CD8-positive, alpha-beta memory T cell (primary cell): ENCODE measurements at regions not wholly inside any gene's neighbourhood (a gene's known extent, or its start where the extent isn't known, plus 50 kb on each side); places are given as distances from the start of the nearest gene placed in this dataset.

ENCODE experiments used
- CTCF ChIA-PET: fragments of 350-600 bp; sonication (Branson Sonifier 250); formaldehyde crosslinking; loops from one replicate; lab custom pipeline; 2021; ENCODE audit warnings: antibody characterized with exemption; lab: Charles Lee
- POLR2A ChIA-PET: fragments of 350-600 bp; sonication (Branson Sonifier 250); formaldehyde crosslinking; loops from one replicate; lab custom pipeline; 2021; ENCODE audit warnings: antibody characterized with exemption; lab: Charles Lee
- DNase-seq, 5 donors: peaks; one replicate each; pipeline versions ENCODE4 v3.0.0 to v3.0.0-alpha.2; 2020 to 2022; ENCODE audit warnings: mixed read lengths in 1 of 5
- H3K27ac ChIP-seq: one replicate; pipeline ENCODE4 v1.7.0; 2013; ENCODE audit warnings: low read depth, mild to moderate bottlenecking, low read length, moderate library complexity
- H3K27me3 ChIP-seq: 2 replicates; pipeline ENCODE4 v1.7.0; 2013; ENCODE audit warnings: low read length, mild to moderate bottlenecking; ENCODE audit not compliant: insufficient read depth, poor library complexity, severe bottlenecking
- H3K36me3 ChIP-seq: 2 replicates; pipeline ENCODE4 v1.7.0; 2013; ENCODE audit warnings: mild to moderate bottlenecking, low read length, moderate library complexity; ENCODE audit not compliant: insufficient read depth
- H3K4me1 ChIP-seq: 2 replicates; pipeline ENCODE4 v1.7.0; 2013; ENCODE audit warnings: mild to moderate bottlenecking, low read length, moderate library complexity; ENCODE audit not compliant: insufficient read depth
- H3K4me3 ChIP-seq: 2 replicates; pipeline ENCODE4 v1.7.0; 2013; ENCODE audit warnings: mild to moderate bottlenecking, low read length
- H3K9me3 ChIP-seq: 2 replicates; pipeline ENCODE4 v1.7.0; 2013; ENCODE audit warnings: mild to moderate bottlenecking, low read length
- H3K27ac Mint-ChIP-seq, 8 donors: one replicate each; pipeline ENCODE4 v1.8.0; 2020 to 2021; ENCODE audit warnings: mixed read lengths in 8 of 8, mild to moderate bottlenecking in 6 of 8, inconsistent platforms in 3 of 8, moderate library complexity in 3 of 8
- H3K27me3 Mint-ChIP-seq, 2 donors: one replicate each; pipeline ENCODE4 v1.8.0; 2020 to 2021; ENCODE audit warnings: mixed read lengths in 2 of 2, mild to moderate bottlenecking in 1 of 2, moderate library complexity in 1 of 2
- H3K36me3 Mint-ChIP-seq, 3 donors: one replicate each; pipeline ENCODE4 v1.8.0; 2020 to 2021; ENCODE audit warnings: mixed read lengths in 3 of 3, inconsistent platforms in 1 of 3, mild to moderate bottlenecking in 1 of 3
- H3K4me1 Mint-ChIP-seq, 3 donors: one replicate each; pipeline ENCODE4 v1.8.0; 2020 to 2021; ENCODE audit warnings: mixed read lengths in 3 of 3, inconsistent platforms in 1 of 3, mild to moderate bottlenecking in 1 of 3
- H3K4me3 Mint-ChIP-seq, 7 donors: one replicate each; pipeline ENCODE4 v1.8.0; 2020 to 2021; ENCODE audit warnings: mixed read lengths in 7 of 7, mild to moderate bottlenecking in 6 of 7, moderate library complexity in 4 of 7, inconsistent platforms in 2 of 7
- H3K9me3 Mint-ChIP-seq, 5 donors: one replicate each; pipeline ENCODE4 v1.8.0; 2020 to 2022; ENCODE audit warnings: mixed read lengths in 5 of 5, mild to moderate bottlenecking in 3 of 5, moderate library complexity in 2 of 5, inconsistent platforms in 1 of 5

- Mint-ChIP-seq H3K4me1 (peaks cover 90 to 96% (median 90%) of the 10 kb centered on the region in 3 donors), H3K4me3 (peak overlapping the region in 1 of 7 donors; percentile 71), H3K9me3 (peaks cover 0 to 2% (median 0%) of the 10 kb centered on the region in 5 donors), H3K27ac (peak overlapping the region in 7 of 8 donors; percentile 56 to 92 (median 64)), H3K36me3 (peaks cover 0 to 43% (median 4%) of the 10 kb centered on the region in 3 donors), H3K27me3 (peaks cover 0 to 2% of the 10 kb centered on the region in 2 donors)
- peaks cover 69% of the 10 kb centered on the region for H3K4me1 ChIP-seq
- DNase-seq: no peak
- no peaks in the 10 kb centered on the region for H3K27me3 ChIP-seq
- CTCF ChIA-PET: interaction anchor here (1.0 to 1.1 kb wide), 2 partner anchors 8 to 118 kb away, joined by 3 to 4 read pairs; no protein-coding TSS in a partner anchor
- H3K36me3 ChIP-seq: no peaks in the 10 kb centered on the region
- H3K4me3 ChIP-seq: no peak overlapping the region
- H3K27ac ChIP-seq: no peak overlapping the region
- H3K9me3 ChIP-seq: no peaks in the 10 kb centered on the region
- POLR2A ChIA-PET: no interaction called here
Measured at GRCh38 chr7:131014906-131015656, 281.1 kb upstream of the KLF14 start.

- H3K27ac Mint-ChIP-seq: peak overlapping the region in 7 of 8 donors; percentile 26 to 78 (median 64)
- no peaks in the 10 kb centered on the region for H3K36me3 ChIP-seq
- H3K27ac ChIP-seq: no peak overlapping the region
- peaks cover 90 to 96% (median 90%) of the 10 kb centered on the region in 3 donors for H3K4me1 Mint-ChIP-seq
- ChIA-PET POLR2A (no interaction called here), CTCF (interaction anchor here (1.0 kb wide), 1 partner anchor 119 kb away, joined by 4 read pairs; no protein-coding TSS in a partner anchor)
- H3K9me3 Mint-ChIP-seq: peaks cover 0 to 2% (median 0%) of the 10 kb centered on the region in 5 donors
- no peaks in the 10 kb centered on the region for H3K9me3 ChIP-seq
- peaks cover 0 to 2% of the 10 kb centered on the region in 2 donors for H3K27me3 Mint-ChIP-seq
- peak overlapping the region in 1 of 7 donors; percentile 71 for H3K4me3 Mint-ChIP-seq
- peaks cover 69% of the 10 kb centered on the region for H3K4me1 ChIP-seq
- peaks cover 0 to 43% (median 4%) of the 10 kb centered on the region in 3 donors for H3K36me3 Mint-ChIP-seq
- H3K4me3 ChIP-seq: no peak overlapping the region
- no peak for DNase-seq
- no peaks in the 10 kb centered on the region for H3K27me3 ChIP-seq
Measured at GRCh38 chr7:131015657-131015958, 281.6 kb upstream of the KLF14 start.

GRCh38 chr7:131016230-131016629, 282.2 kb upstream of the KLF14 start:
- peaks cover 0 to 2% (median 0%) of the 10 kb centered on the region in 5 donors for H3K9me3 Mint-ChIP-seq
- Histone ChIP-seq H3K36me3 (no peaks in the 10 kb centered on the region), H3K9me3 (no peaks in the 10 kb centered on the region), H3K27me3 (no peaks in the 10 kb centered on the region), H3K4me3 (no peak overlapping the region), H3K4me1 (peaks cover 69% of the 10 kb centered on the region), H3K27ac (no peak overlapping the region)
- H3K36me3 Mint-ChIP-seq: peaks cover 0 to 45% (median 4%) of the 10 kb centered on the region in 3 donors
- ChIA-PET POLR2A (no interaction called here), CTCF (interaction anchor here (0.9 to 1.4 kb wide), 3 partner anchors 11 to 119 kb away, joined by 3 to 4 read pairs (median 3); no protein-coding TSS in a partner anchor)
- H3K4me1 Mint-ChIP-seq: peaks cover 88 to 96% (median 89%) of the 10 kb centered on the region in 3 donors
- no peak for DNase-seq
- H3K27me3 Mint-ChIP-seq: peaks cover 0 to 2% of the 10 kb centered on the region in 2 donors
- H3K27ac Mint-ChIP-seq: peak overlapping the region in 5 of 8 donors; percentile 26 to 73 (median 59)
- peak overlapping the region in 3 of 7 donors; percentile 9 to 42 (median 15) for H3K4me3 Mint-ChIP-seq

- Mint-ChIP-seq H3K27ac (peak overlapping the region; percentile 32 to 74 (median 62)), H3K27me3 (peaks cover 0 to 2% of the 10 kb centered on the region in 2 donors), H3K4me1 (peaks cover 81 to 96% (median 87%) of the 10 kb centered on the region in 3 donors), H3K9me3 (peaks cover 0 to 2% (median 0%) of the 10 kb centered on the region in 5 donors), H3K4me3 (peak overlapping the region in 6 of 7 donors; percentile 10 to 81 (median 37)), H3K36me3 (peaks cover 3 to 69% (median 10%) of the 10 kb centered on the region in 3 donors)
- Histone ChIP-seq H3K36me3 (no peaks in the 10 kb centered on the region), H3K9me3 (no peaks in the 10 kb centered on the region), H3K27ac (no peak overlapping the region), H3K4me1 (peaks cover 64% of the 10 kb centered on the region), H3K27me3 (no peaks in the 10 kb centered on the region), H3K4me3 (no peak overlapping the region)
- ChIA-PET CTCF (interaction anchor here (1.3 kb wide), 1 partner anchor 123 kb away, joined by 6 read pairs; no protein-coding TSS in a partner anchor), POLR2A (interaction anchor here (0.5 to 0.6 kb wide), 2 partner anchors 38 to 93 kb away, joined by 3 to 9 read pairs; no protein-coding TSS in a partner anchor)
- no peak for DNase-seq
Measured at GRCh38 chr7:131019351-131019750, 285.3 kb upstream of the KLF14 start.

- peaks cover 63% of the 10 kb centered on the region for H3K4me1 ChIP-seq
- DNase-seq: no peak
- peaks cover 0 to 2% of the 10 kb centered on the region in 2 donors for H3K27me3 Mint-ChIP-seq
Measured at GRCh38 chr7:131020759-131021261, 286.8 kb upstream of the KLF14 start.

GRCh38 chr7:131021460-131021859, 287.5 kb upstream of the KLF14 start:
- no peak overlapping the region for H3K27ac ChIP-seq
- H3K4me1 ChIP-seq: peaks cover 69% of the 10 kb centered on the region
- DNase-seq: no peak
- POLR2A ChIA-PET: no interaction called here
- no peaks in the 10 kb centered on the region for H3K9me3 ChIP-seq
- H3K36me3 ChIP-seq: no peaks in the 10 kb centered on the region
- peak overlapping the region; percentile 0 to 86 (median 71) for H3K27ac Mint-ChIP-seq
- CTCF ChIA-PET: interaction anchor here (1.4 to 2.2 kb wide), 2 partner anchors 19 to 124 kb away, joined by 4 to 5 read pairs; no protein-coding TSS in a partner anchor
- H3K4me3 ChIP-seq: peak overlapping the region; percentile 24
- no peaks in the 10 kb centered on the region for H3K27me3 ChIP-seq
- H3K4me1 Mint-ChIP-seq: peaks cover 79 to 96% (median 87%) of the 10 kb centered on the region in 3 donors
- H3K36me3 Mint-ChIP-seq: peaks cover 3 to 62% (median 8%) of the 10 kb centered on the region in 3 donors
- peaks cover 0 to 2% of the 10 kb centered on the region in 2 donors for H3K27me3 Mint-ChIP-seq
- no peaks in the 10 kb centered on the region for H3K9me3 Mint-ChIP-seq
- peak overlapping the region; percentile 17 to 82 (median 69) for H3K4me3 Mint-ChIP-seq

More at GRCh38 chr7:131020759-131021261, 286.8 kb upstream of the KLF14 start:
- H3K4me1 Mint-ChIP-seq: peaks cover 79 to 96% (median 87%) of the 10 kb centered on the region in 3 donors
- CTCF ChIA-PET: interaction anchor here (0.6 to 2.2 kb wide), 6 partner anchors 14 to 782 kb away, joined by 3 to 5 read pairs (median 4); no protein-coding TSS in a partner anchor
- peaks cover 0 to 2% (median 0%) of the 10 kb centered on the region in 5 donors for H3K9me3 Mint-ChIP-seq
- H3K36me3 Mint-ChIP-seq: peaks cover 3 to 63% (median 10%) of the 10 kb centered on the region in 3 donors
- Histone ChIP-seq H3K9me3 (no peaks in the 10 kb centered on the region), H3K27ac (no peak overlapping the region), H3K4me3 (peak overlapping the region; percentile 24), H3K36me3 (no peaks in the 10 kb centered on the region), H3K27me3 (no peaks in the 10 kb centered on the region)
- POLR2A ChIA-PET: no interaction called here
- peak overlapping the region in 7 of 8 donors; percentile 68 to 96 (median 76) for H3K27ac Mint-ChIP-seq
- peak overlapping the region; percentile 17 to 82 (median 69) for H3K4me3 Mint-ChIP-seq

GRCh38 chr7:131021902-131022301, 287.9 kb upstream of the KLF14 start:
- no peaks in the 10 kb centered on the region for H3K9me3 ChIP-seq
- CTCF ChIA-PET: interaction anchor here (1.4 to 2.2 kb wide), 2 partner anchors 19 to 125 kb away, joined by 4 to 5 read pairs; no protein-coding TSS in a partner anchor
- H3K4me1 ChIP-seq: peaks cover 73% of the 10 kb centered on the region
- DNase-seq: no peak
- Mint-ChIP-seq H3K36me3 (peaks cover 3 to 62% (median 8%) of the 10 kb centered on the region in 3 donors), H3K4me1 (peaks cover 80 to 96% (median 90%) of the 10 kb centered on the region in 3 donors), H3K4me3 (peak overlapping the region; percentile 17 to 82 (median 69)), H3K27me3 (peaks cover 0 to 2% of the 10 kb centered on the region in 2 donors), H3K27ac (peak overlapping the region; percentile 58 to 86 (median 71)), H3K9me3 (no peaks in the 10 kb centered on the region)
- POLR2A ChIA-PET: no interaction called here
- H3K27ac ChIP-seq: no peak overlapping the region
- no peaks in the 10 kb centered on the region for H3K27me3 ChIP-seq
- no peaks in the 10 kb centered on the region for H3K36me3 ChIP-seq
- H3K4me3 ChIP-seq: peak overlapping the region; percentile 24
